HepG2 (cell line): ENCODE measurements at regions not wholly inside any gene's neighbourhood (a gene's known extent, or its start where the extent isn't known, plus 50 kb on each side); places are given as distances from the start of the nearest gene placed in this dataset.
A peak's percentile ranks its signal among the peaks of the same experiment; 100 is the strongest.

ENCODE experiments used
- ATAC-seq: fragments of 200-7000 bp; cut with Tn5 transposase; 3 replicates; pipeline ENCODE4 v1.9.1; 2020; ENCODE audit warnings: mild to moderate bottlenecking, moderate library complexity
- BruUV-seq: library from RNA; stranded (reverse); fragments of 400-500 nt; replicated peaks from 2 replicates; lab custom pipeline; 2021; lab: Mats Ljungman, UMichigan
- CTCF ChIA-PET: fragments of 300-600 bp; formaldehyde crosslinking; extraction: SDS; loops from one replicate; lab custom pipeline; 2021; ENCODE audit warnings: low total read pairs, inconsistent platforms, low intra/inter-chr PET ratio; lab: Yijun Ruan, JAX
- POLR2A ChIA-PET: fragments of 350-600 bp; sonication (Branson Sonifier 250); formaldehyde crosslinking; loops from one replicate; lab custom pipeline; 2020; ENCODE audit warnings: antibody characterized with exemption, inconsistent platforms; lab: Yijun Ruan, JAX
- DNase-seq: peaks from one replicate; pipeline ENCODE4 v3.0.0-alpha.2; 2015; ENCODE audit warnings: low spot score
- FAIRE-seq: peaks from 3 replicates; lab custom pipeline; 2011; peaks lifted over from hg19 to GRCh38; lab: Jason Lieb, UNC
- H2AFZ ChIP-seq: one replicate; pipeline ENCODE4 v1.6.1; 2011; ENCODE audit warnings: low read length, inconsistent platforms
- H3K27ac ChIP-seq: fragments of 300-600 bp; 3 replicates; pipeline ENCODE4 v1.8.0; 2011; ENCODE audit warnings: mixed run types, mild to moderate bottlenecking, mixed read lengths, low read length, inconsistent platforms; ENCODE audit not compliant: insufficient read depth; ENCODE audit errors: extremely low read length
- H3K27me3 ChIP-seq, 2 experiments: fragments of 200-600 bp in 1 of 2; 2 replicates in 1 of 2; 3 replicates in 1 of 2; pipeline versions ENCODE4 v1.6.0 to v1.8.0; 2011; ENCODE audit warnings: low read length in 2 of 2, mild to moderate bottlenecking in 2 of 2, moderate library complexity in 2 of 2, inconsistent platforms in 1 of 2; ENCODE audit not compliant: insufficient read depth in 2 of 2, control insufficient read depth in 1 of 2
- H3K36me3 ChIP-seq, 2 experiments: fragments of 200-600 bp in 1 of 2; replicated peaks in 1 of 2; 2 replicates in 1 of 2; 3 replicates in 1 of 2; pipeline versions ENCODE4 v1.5.1 to v1.8.0; 2011; ENCODE audit warnings: low read length in 2 of 2, inconsistent platforms in 1 of 2; ENCODE audit not compliant: insufficient read depth in 2 of 2, control insufficient read depth in 1 of 2
- H3K4me1 ChIP-seq: 2 replicates; pipeline ENCODE4 v1.5.1; 2012; ENCODE audit warnings: low read length, inconsistent platforms; ENCODE audit not compliant: insufficient read depth
- H3K4me2 ChIP-seq: 2 replicates; pipeline ENCODE4 v1.6.0; 2011; ENCODE audit warnings: low read depth, low read length, inconsistent platforms
- H3K4me3 ChIP-seq, 3 experiments: fragments of 200-600 bp in 1 of 3; sonication (generic), shearing (Covaris generic) in 1 of 3; replicated peaks in 1 of 3; 2 replicates each; pipeline ENCODE4 v1.5.1; 2011 to 2016; ENCODE audit warnings: low read length in 3 of 3, inconsistent platforms in 2 of 3, low read depth in 2 of 3, mild to moderate bottlenecking in 2 of 3, control low read depth in 1 of 3, mixed read lengths in 1 of 3; ENCODE audit not compliant: insufficient read depth in 1 of 3
- H3K79me2 ChIP-seq: one replicate; pipeline ENCODE4 v1.6.1; 2011; ENCODE audit warnings: low read length, inconsistent platforms; ENCODE audit not compliant: insufficient read depth
- H3K9ac ChIP-seq: 2 replicates; pipeline ENCODE4 v1.6.0; 2011; ENCODE audit warnings: mild to moderate bottlenecking, low read depth, low read length, inconsistent platforms; ENCODE audit not compliant: insufficient read depth
- H3K9me3 ChIP-seq: 2 replicates; pipeline ENCODE4 v1.5.1; 2012; ENCODE audit warnings: mild to moderate bottlenecking, low read length
- H4K20me1 ChIP-seq: 2 replicates; pipeline ENCODE4 v1.6.0; 2011; ENCODE audit warnings: inconsistent platforms, mild to moderate bottlenecking, low read length, moderate library complexity; ENCODE audit not compliant: insufficient read depth
- CTCF ChIP-seq: sonication (generic); formaldehyde crosslinking; IDR thresholded peaks from 2 replicates; pipeline ENCODE4 v1.5.0; 2020; ENCODE audit warnings: mild to moderate bottlenecking, missing genetic modification reagents, moderate library complexity
- DBP ChIP-seq: sonication (generic); formaldehyde crosslinking; IDR thresholded peaks from 2 replicates; pipeline ENCODE4 v1.4.0; 2020; ENCODE audit warnings: missing genetic modification reagents; ENCODE audit errors: not compliant biosample characterization
- FOXK2 ChIP-seq: fragments of 450-650 bp; IDR thresholded peaks from 2 replicates; pipeline ENCODE4 v1.6.1; 2016
- NFYB ChIP-seq: sonication (generic); formaldehyde crosslinking; IDR thresholded peaks from 2 replicates; pipeline ENCODE4 v1.4.0; 2020; ENCODE audit warnings: missing genetic modification reagents
- TRAFD1 ChIP-seq: sonication (generic); formaldehyde crosslinking; IDR thresholded peaks from 2 replicates; pipeline ENCODE4 v1.5.1; 2020; ENCODE audit warnings: missing genetic modification reagents, mild to moderate bottlenecking, borderline replicate concordance
- ZNF414 ChIP-seq: sonication (generic); formaldehyde crosslinking; IDR thresholded peaks from 2 replicates; pipeline ENCODE4 v1.5.0; 2020; ENCODE audit warnings: missing genetic modification reagents
- ZNF557 ChIP-seq: sonication (generic); formaldehyde crosslinking; IDR thresholded peaks from 2 replicates; pipeline ENCODE4 v1.4.0; 2020; ENCODE audit warnings: missing genetic modification reagents
- WGBS: methylation state at CpG from one replicate; pipeline ENCODE4 v1.1.6; 2017; ENCODE audit warnings: low lambda C conversion rate; 5-methylcytosine and 5-hydroxymethylcytosine counted together
- in situ Hi-C: cut with HindIII; loops from 2 replicates; pipeline ENCODE4 v1.10.0; 2017; ENCODE audit warnings: low pct_unique_long_range_greater_than_20kb; ENCODE audit not compliant: extremely low pct_ligation_motif_present
- intact Hi-C: fragments of 100-400 bp; cut with micrococcal nuclease; formaldehyde crosslinking; loops from one replicate; pipeline ENCODE4 v1.10.0; 2022; ENCODE audit not compliant: unreplicated experiment

GRCh38 chr17:77036841-77037381 lies 103.9 kb upstream of the SEC14L1 start:
- Histone ChIP-seq H3K79me2 (no peaks in the 10 kb centered on the region), H3K4me2 (no peak overlapping the region), H4K20me1 (no peaks in the 10 kb centered on the region; the same call in 1 of the 2 replicates), H3K4me3 (no peak overlapping the region), H3K4me1 (no peaks in the 10 kb centered on the region), H3K27me3 (peaks cover 10 to 69% of the 10 kb centered on the region in 2 experiments), H3K9me3 (peaks cover 3% of the 10 kb centered on the region; the same call in 1 of the 2 replicates), H2AFZ (no peak overlapping the region), H3K27ac (no peak overlapping the region), H3K36me3 (no peaks in the 10 kb centered on the region), H3K9ac (no peak overlapping the region)
- DNase-seq (no peak), FAIRE-seq (no peak), ATAC-seq (peak; percentile 79)
- 36% methylated on average over 23 of the region's 23 CpGs for WGBS
- BruUV-seq, result no TSS peak
- intact Hi-C loops (no loop called here), in situ Hi-C loops (no loop called here)
- POLR2A ChIA-PET, result no interaction called here
- CTCF ChIA-PET, result no interaction called here
- no peak for TF ChIP-seq FOXK2
- 0 out of 2 replicates have a peak, but pooled peaks have one; percentile 8 for TF ChIP-seq CTCF (CRISPR knock-in tag)

- no peak for TF ChIP-seq ZNF557 (CRISPR knock-in tag)
- no peak for TF ChIP-seq NFYB (CRISPR knock-in tag)
- no peak for TF ChIP-seq DBP (CRISPR knock-in tag)
- no peak for TF ChIP-seq TRAFD1 (CRISPR knock-in tag)
- no peak for TF ChIP-seq ZNF414 (CRISPR knock-in tag)
- ATAC-seq (no peak), FAIRE-seq (no peak), DNase-seq (no peak)
- intact Hi-C loops (no loop called here), in situ Hi-C loops (no loop called here)
- 28% methylated on average over 7 of the region's 7 CpGs for WGBS
- Histone ChIP-seq H3K4me2 (no peak overlapping the region), H3K27ac (no peak overlapping the region), H2AFZ (no peak overlapping the region), H3K9me3 (no peaks in the 10 kb centered on the region), H3K79me2 (no peaks in the 10 kb centered on the region), H3K4me1 (no peaks in the 10 kb centered on the region), H3K4me3 (no peak overlapping the region), H3K27me3 (peaks cover 13 to 71% of the 10 kb centered on the region in 2 experiments), H3K36me3 (no peaks in the 10 kb centered on the region), H3K9ac (no peak overlapping the region), H4K20me1 (no peaks in the 10 kb centered on the region; the same call in 1 of the 2 replicates)
- CTCF ChIA-PET, result no interaction called here
- no TSS peak for BruUV-seq
- POLR2A ChIA-PET, result no interaction called here
Observed at GRCh38 chr17:77037943-77038342, 102.8 kb upstream of the SEC14L1 start.
